ENCODE measurements at regions not wholly inside any gene's neighbourhood (a gene's known extent, or its start where the extent isn't known, plus 50 kb on each side); places are given as distances from the start of the nearest gene placed in this dataset.
A peak's percentile ranks its signal among the peaks of the same experiment; 100 is the strongest.

DNA sequence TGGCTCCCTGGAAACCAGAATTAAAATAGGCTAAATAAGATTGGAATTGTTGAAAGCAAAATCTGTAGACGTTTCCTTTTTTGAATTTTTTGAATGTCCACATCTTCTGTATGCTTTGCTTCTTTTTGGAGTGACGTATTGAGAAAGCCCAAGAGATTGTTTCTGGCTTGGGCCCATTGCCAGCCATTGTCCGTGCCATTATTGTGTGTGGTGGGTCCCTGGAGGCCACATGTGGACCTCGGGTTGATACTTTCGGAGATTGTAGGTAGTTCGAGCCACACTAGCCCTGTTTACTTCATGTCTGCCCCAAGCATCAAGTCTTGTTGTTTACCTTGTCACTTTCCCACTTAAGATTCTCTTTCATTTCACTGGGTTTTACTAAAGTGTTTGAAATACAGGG is 106.0 kb downstream of the PALM2AKAP2 start:
- no peak for DNase-seq

DNA sequence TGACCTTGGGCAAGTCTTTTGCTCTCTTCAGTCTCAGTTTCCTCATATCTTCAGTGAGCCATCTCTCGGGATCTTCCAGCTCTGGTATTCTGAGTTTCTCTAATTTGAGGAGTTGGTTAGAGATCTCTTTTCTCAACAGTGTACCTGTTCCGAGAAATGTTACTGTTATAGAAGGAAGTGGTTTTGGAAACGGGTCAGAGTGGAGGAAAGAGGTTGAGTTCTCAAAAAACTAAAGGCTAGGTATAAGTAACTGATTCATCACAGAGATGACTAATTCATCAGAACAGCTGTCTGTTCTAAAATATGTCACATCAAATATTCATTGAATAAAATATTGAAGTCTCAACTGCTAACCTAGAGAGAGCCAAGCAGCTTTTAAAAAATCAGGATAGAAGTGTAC is 106.6 kb downstream of the PALM2AKAP2 start:
- DNase-seq, result no peak

DNA sequence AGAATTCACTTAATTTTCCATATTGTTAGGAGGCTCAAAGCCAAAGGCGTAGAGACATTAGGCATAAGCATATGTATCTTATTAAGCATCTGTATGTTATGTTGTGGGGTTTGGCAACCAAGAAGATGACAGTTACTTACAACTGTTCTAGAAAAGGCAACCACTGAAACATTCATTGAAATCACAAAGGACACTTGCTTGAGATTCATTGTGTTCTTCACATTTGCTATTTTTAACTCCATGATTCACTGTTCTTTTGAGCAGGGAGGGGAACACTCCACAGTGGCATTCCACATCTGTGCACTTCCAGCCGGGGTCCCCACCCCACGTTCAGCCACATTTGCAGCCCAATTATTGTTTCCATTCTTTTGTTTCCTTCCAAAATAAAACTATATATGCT is 107.1 kb downstream of the PALM2AKAP2 start:
- no peak for DNase-seq

DNA sequence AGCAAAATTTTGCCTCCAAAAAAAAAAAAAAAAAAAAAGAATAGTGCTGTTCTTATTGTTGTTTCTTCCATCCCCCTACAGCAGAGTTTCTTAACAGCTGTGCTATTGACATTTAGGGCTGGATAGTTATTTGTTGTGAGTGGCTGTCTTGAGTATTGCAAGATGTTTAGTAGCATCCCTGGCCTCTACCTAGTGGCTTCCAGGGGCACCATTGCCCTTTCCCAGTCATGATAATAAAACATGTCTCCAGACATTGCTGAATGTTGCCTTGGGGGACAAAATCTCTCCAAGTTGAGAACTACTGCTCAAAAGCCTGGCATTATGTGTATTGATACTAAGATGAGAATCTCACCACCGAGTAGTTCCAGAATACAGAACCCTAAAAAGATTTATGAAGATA is 108.7 kb downstream of the PALM2AKAP2 start:
- no peak for DNase-seq

DNA sequence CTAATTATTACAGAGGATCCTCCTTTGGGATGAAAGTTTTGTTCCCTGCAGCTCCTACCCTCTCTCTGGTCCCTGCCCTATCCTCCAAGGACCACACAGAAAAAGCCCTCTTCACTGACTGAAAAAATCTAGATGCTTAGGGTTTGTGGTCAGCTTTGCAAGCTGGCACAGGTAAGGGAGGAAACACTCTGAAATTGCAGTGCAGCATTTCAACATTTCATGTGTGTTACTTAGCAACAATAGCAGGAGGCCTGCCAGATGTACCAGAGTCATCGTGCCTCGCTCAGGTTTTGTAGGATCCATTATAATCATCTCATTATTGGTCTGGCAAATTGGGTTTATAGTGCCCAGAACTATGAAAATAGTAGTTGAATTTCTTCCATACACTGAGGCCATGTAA is 109.5 kb downstream of the PALM2AKAP2 start:
- no peak for DNase-seq

DNA sequence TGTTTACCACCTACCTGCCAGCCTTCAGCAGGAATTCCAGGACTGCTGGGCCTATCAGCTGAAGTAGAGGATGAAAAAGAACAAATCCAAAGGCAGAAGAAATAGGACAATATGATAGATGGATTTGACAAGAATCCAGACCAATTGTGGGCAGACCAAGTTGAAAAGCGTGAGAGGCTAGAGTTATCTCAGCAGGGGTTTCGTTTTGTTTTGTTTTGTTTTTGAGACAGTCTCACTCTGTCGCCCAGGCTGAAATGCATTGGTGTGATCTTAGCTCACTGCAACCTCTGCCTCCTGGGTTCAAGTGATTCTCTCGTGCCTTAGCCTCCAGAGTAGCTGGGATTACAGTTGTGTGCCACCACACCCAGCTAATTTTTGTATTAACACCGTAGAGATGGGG is 113.2 kb downstream of the PALM2AKAP2 start:
- no peak for DNase-seq

DNA sequence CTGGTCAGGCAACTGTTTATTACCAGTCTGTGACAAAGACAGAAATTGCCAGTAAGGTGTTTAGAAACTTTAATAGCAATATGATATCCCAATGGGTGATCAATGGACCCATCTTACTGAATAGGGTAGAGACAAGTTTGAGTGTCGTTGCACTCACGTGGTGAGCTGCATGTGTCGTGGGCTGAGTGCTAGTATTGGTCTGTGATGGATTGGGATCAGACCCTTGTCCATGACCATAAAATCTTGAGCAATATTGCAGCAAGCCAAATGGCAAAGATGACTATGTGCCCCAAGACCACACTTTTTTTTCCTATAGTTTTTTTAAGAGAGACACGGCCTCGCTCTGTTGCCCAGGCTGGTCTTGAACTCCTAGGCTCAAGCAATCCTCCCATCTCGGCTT is 114.5 kb downstream of the PALM2AKAP2 start:
- no peak for DNase-seq

DNA sequence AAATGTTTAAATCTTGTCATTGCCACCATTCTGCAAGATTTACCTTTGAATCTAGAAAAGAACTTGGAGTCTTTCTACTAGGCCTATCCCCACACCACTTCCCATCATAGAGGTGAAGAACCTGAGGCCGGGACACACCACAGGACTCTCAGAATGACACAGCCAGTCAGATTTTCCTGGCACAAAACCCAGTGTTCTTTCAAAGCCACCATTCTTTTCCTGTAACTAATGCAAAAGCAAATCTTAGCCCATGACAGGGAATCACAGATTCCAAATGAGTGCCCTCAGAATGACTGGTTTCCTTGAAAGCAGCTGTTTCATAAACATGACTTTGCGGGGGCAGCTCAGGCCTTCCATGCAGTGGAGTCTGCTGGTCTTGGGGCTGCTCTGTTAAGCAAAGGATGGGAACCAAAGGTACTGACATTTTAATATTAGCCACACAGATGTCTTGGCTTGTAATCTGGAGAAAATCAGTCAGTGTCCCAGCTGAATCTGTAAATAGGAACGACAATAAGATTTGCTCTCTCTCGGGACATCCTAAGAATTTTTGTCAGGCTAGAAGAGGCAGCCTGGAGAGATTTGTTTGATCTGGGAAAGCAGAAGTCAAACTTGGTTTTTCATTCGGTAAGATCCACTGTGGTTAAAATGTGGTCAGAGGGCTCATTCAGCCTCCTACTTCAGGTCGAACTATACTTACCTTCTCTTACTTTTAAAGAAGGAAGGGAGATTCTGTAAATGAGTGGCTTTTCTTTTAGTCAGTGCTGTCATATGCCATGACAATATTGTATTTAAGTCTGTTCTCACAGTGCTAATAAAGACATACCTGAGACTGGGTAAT is 115.1 kb downstream of the PALM2AKAP2 start:
- no peak for DNase-seq

DNA sequence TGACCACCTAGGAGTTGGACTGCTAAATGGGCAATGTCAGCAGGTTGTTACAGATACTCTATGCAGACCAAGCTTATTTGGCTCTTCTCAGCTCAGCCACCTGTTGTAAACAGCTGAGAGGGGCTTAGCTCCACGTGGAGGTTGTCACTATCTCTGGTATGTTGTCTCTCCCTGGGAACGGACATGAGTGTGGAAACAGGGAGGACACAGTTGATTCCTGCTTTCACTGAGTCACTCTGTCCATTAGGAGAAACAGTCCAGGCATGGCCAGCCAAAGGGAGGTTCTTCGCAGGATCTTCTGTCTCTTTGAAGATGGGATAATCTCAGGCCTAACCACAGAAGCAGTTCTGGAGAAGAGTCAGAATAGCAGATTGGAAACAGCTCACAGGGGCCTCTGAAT is 121.2 kb downstream of the PALM2AKAP2 start:
- DNase-seq, result no peak

DNA sequence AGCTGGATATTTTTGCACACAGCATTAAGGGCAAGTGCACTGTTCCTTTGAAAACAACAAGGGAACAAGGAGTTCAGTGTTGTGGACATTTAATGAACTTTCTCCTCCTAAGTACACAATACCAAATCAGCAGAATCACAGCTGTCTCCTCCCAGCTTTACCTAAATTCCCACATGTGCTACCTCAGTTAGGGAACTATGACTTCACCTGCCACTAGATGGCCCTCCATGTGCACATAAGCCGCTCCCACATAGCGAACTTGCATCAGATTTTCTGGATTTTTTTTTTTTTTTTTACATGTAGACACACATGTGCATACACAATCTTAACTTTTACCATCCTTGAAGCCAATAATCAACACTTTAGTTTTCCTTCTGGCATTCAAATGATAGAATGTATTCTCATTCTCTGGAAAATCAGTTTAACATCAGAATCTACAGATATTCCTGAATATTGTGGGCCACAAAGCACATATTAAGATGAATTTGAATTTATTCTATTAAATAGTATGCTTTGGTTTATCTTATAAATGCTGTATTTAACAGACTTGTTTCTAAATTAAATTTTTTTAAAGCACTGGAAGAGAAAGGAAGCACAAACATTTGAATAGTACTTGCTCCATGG is 123.6 kb downstream of the PALM2AKAP2 start:
- peak; percentile 67 for DNase-seq

DNA sequence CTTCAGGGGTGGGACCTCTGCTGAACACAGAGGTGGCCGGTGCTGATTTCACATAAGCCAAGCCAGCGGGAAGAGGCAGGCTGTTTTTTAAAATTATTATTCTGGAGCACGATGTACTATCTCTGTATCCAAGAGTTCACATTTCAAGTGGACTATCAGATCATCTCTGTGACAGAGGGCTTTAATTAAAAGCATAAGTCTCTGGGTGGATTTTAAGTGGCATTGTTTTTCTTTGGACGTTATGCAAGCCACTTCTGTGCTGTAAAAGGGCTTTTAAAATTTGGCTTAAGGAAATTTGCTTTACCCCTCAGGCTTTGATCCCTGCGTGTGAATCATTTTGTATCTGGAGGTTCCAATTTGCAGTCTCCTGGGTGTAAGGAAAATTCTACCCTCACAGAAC is 124.7 kb downstream of the PALM2AKAP2 start:
- DNase-seq, result no peak

DNA sequence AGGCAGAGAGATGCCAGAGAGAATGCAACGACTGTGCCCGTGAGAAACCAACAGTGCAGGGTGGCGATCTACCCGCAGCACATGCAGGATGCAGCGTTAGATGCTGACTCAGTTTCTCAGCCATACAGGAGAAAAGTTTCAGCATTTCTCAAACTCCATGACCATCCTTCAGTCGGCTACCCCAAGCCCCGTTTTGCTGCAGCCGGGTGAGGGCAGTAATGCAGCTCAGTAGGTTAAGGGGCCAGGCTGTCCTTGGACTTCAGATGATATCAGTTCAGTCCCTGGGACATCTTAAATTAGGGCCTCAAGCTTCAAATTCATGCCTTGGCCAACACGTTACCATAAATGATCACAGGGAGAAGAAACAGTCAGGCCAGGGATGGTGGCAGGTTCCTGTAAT is 125.5 kb downstream of the PALM2AKAP2 start:
- no peak for DNase-seq

DNA sequence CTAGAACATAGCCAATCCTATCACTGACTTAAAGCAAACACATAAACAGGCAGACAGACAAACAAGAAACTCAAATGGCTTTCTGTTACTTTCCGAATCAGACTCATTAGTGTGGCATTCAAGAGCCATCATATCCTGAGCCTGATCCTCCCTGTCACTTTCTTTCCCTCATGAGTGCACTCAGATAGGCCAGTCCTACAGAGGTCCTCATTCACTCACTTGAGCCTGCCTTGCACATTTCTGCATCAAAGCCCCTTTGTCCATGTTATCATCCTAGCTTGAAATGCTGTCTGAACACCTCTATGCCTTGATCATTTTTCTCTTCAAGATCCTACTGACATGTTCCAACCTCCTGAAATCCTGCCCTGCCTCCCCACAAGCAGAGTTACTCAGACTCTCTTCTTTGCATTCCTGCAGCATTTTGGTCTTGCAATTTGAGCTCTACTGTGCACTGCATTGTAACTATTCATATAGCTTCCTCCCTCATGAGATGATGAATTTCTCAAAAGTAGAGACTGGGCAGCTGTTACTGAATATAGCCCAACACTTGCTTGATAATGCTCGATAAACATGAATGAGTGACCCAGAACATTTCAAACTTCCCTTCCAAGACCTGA is 126.9 kb downstream of the PALM2AKAP2 start:
- peak; percentile 6 for DNase-seq

DNA sequence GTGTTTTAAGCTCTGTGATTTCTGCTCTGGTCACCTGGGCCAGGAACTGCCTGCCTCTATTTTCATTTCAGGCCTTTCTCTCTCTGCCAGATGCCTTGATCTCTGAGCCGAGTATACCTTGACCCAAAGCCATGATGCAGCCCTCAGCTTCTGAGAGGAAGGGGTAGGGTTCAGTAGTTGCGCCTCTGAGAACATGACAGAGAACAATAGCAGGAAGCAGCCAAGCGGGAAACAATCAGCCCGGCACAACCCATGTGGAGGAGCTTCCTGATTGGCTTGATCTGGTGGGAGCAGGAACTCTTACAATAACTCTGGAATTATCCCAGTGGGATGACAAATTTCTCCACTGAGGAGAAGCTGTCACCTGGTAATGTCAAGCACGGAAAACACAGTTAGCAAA is 127.4 kb downstream of the PALM2AKAP2 start:
- no peak for DNase-seq

DNA sequence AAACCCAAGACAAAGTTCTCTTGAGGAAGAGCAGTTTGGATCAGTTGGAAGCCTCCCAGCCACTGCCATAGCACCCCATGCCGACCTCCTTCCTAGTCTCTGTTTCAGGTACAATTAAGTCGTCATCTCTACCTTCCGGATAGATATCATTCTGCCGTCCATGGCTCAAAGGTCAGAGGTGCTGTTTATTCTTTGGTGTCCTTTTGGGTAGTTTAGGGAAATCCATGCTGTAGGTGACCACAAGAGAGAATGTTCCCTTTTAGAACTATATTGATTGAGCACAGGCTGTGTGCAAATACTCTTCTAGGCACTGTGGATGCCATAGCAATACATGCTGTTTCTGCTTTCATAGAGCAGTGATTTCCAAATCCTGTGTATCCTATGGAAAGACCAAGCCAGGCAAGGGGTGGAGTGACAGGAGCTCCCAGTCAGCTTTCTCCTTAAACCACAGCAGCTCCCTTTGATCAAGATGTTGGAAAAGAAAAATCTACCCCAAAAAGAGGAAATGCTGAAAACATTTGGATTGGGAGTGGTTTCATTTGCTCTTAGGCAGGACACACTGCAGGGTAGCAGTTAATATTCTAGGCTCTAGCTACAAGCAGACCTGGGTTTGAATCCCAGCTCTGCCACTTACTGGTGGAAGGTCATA is 127.9 kb downstream of the PALM2AKAP2 start:
- DNase-seq, result no peak

DNA sequence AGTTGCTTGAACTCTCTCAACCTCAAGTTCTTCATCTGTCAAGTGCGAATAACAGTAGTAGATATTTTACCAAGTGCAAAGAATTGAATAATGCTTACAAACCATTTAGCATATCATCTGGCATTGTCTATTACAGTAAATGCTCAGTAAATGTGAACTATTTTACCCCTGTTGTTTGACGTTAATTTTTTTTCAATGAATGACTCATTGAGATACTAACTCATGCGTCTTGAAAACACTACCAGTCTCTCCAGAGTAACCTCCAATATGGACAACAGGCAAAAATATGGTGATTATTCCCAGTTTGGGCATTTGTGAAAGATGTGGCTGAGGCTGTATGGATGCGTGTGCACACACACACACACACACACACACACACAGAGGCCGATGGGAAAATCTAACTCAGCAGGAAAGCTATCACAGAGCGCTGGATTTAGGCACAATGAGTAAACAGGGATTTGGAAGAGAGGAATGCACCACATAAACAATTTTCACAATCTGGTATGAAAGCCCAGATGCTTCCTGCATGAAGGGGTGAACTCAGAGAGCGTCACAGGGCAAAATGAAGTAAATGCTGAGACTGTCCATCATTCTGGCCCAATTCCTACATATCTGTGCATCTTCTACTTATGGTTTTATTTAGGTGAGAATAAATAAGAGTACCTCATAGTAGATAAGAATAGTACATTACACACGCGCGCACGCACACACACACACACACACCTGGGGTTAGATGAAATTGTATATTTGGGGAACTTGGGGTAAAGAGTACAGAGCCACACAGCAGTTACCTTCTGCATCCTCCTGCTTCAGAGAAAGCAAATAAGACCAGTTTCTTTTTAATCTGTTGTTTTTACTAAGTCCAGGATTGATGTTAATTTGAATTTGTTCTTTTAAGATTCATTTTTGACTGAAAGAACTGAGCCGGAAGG is 128.7 kb downstream of the PALM2AKAP2 start:
- no peak for DNase-seq

DNA sequence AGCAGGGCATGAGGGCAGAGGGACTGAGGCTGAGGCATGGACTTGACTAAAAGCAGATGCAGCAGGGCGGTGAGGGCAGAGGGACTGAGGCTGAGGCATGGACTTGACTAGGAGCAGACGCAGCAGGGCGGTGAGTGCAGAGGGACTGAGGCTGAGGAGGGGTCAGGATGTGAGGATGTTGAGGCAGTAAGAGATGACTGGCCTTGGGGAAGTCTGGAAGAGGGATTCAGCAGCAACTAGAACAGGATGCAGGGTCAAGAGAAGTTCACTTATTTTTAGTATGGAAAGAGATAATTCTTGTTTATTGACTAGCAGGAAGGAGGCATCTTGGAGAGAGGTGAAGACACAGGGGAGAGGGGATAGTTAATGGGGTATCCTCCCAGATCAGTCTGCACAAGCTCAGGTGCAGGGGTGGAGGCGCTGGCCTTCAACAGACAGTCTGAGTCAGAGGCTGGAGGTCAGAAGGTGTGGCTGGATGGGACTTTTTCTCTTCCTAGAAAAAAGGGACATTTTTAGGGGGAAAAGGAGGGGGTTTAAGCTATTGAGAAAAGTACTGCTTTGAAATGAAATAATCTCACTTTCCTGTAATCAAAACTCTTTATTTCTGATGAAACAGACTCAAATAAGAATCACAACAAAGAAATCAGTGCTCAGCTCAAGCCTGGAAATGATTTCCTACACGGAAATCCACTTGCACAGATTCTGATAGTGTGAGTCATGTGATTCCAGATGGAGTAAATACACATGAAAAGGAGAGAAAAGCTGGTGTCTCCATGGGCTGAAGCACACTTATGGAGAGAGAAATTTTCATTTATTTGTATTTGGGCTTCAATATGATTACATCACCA is 130.9 kb downstream of the PALM2AKAP2 start:
- DNase-seq, result no peak

DNA sequence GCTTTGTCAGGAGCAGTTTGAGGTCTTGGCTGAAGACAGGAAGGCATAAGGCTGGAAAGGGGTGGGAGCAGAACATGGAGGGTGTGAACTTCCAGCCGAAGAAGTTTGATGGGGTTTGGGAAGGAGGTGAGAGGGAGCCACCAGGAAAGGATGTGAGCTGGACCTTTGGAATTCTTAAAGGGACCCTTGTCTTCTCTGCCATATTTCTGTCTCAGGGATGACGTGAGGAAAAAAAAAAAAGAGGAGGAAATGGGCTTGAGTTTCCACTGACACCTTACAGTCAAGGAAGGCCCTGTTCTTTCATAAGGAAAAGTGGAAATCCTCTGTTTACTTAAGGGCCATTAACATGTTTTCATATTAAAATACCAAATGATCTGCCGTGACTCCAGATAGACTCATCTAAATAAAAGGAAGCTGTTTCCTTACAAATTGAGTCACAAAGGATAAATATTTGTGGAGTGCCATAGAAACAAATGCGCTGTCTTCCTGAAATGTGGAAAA is 132.1 kb downstream of the PALM2AKAP2 start:
- DNase-seq, result no peak

DNA sequence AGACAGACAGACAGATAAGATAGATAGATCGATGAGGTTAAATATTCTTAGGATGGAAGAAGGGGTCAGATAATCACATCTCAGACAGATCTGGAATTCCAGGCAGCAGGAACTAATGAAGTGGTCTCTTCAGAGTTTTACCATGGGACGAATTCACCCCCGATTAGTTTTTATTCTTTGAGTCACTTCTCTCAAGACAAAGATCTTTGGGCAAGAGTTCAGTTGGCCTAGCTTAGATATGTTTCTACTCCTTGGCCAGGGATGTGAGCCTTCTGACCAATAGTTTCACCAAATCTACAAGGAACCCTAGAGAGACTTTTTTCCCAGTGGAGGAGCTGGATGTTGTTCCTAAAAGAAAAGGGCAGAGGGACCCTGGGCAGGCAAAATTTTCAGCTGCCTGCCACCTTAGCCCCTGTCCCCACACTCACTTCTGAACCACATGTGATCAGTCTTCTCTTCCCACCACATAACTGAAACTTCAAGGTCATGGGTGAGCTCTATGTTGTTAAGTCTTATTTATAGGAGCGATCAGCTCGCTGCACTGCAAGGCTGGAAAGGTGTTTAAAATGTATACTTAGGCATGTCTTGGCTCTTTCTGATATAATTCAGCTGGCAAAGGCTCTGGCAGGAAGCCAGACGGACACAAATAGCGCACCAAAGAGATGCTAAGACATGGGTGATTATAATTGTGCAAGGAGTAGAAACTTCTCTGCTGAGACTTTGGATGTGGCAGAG is 132.9 kb downstream of the PALM2AKAP2 start:
- no peak for DNase-seq

DNA sequence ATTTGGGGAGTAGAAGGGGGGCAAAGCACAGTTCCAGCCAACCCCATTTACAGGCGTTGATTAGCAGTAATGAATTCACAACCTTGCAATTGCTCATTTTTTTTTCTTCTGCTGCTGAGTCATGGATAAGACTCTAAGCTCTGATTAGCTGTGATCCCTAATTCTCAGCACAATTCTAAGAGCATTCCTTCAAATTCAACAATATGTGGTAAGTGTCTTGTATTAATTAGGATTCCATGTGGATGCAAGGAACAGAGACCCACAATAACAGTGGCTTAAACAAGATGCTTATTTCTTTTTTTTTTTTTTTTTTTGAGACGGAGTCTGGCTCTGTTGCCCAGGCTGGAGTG is 133.4 kb downstream of the PALM2AKAP2 start:
- no peak for DNase-seq

Measured in NCI-H748 treated with DMSO at 0.1 percent for 48 hours (cell line).